Motor neuron (in vitro differentiated cells): ENCODE measurements at regions not wholly inside any gene's neighbourhood (a gene's known extent, or its start where the extent isn't known, plus 50 kb on each side); places are given as distances from the start of the nearest gene placed in this dataset.

Source experiments
- ATAC-seq, 8 experiments: fragments of 200-7000 bp; cut with Tn5 transposase; replicated peaks in 6 of 8; 2 replicates each; pipeline ENCODE4 v1.8.0; 2021; ENCODE audit warnings: mild to moderate bottlenecking in 8 of 8, moderate library complexity in 8 of 8
- H3K27ac ChIP-seq, 2 donors: fragments of 250-450 bp; sonication (Bioruptor Pico); 2 replicates each; pipeline ENCODE4 v1.9.0; 2021; ENCODE audit warnings: antibody characterized with exemption in 2 of 2, mild to moderate bottlenecking in 2 of 2, moderate library complexity in 1 of 2
- H3K4me1 ChIP-seq, 2 donors: fragments of 250-450 bp; sonication (Bioruptor Pico); replicated peaks in 1 of 2; 2 replicates each; pipeline ENCODE4 v1.6.1; 2021; ENCODE audit warnings: antibody characterized with exemption in 2 of 2, mild to moderate bottlenecking in 2 of 2, moderate library complexity in 1 of 2
- H3K4me3 ChIP-seq, 5 donors: fragments of 250-450 bp; sonication (Bioruptor Pico); 2 replicates each; pipeline ENCODE4 v1.9.0; 2021; ENCODE audit warnings: antibody characterized with exemption in 5 of 5, mild to moderate bottlenecking in 5 of 5, moderate library complexity in 4 of 5
- WGBS, 10 experiments: fragments of 450-650 bp; shearing (Covaris generic); methylation state at CpG; one replicate each; pipeline ENCODE4 v1.0.0; 2022; 5-methylcytosine and 5-hydroxymethylcytosine counted together
- in situ Hi-C, 9 experiments: fragments of 400-800 bp; cut with MboI; loops; one replicate each; pipeline ENCODE4 v1.15.0; 2021; ENCODE audit warnings: low sequenced_read_pairs in 9 of 9, low pct_unique_long_range_greater_than_20kb in 2 of 9; ENCODE audit not compliant: unreplicated experiment in 9 of 9

DNA sequence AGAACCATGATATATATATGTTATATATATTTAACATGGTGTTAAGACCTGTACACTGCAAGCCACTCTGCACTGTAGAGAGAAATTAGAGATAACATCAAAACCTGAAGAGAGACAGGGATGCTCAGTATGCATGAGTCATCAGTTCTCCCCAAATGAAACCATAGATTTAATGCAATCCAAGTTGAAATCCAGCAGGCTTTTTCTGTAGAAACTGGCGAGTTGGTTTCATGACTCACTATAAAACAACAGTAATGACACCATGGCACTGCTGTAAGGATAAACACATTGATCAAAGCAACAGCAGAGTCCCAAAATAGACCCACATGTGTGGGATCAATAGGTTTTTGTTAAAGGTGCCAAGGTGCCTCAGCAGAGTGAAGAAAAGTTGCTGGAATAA is 65.8 kb downstream of the RTP5 start:
- in situ Hi-C loops: no loop called here
- WGBS, 10 experiments: 0 to 100% (median 75%) methylated on average over 1 of the region's 1 CpG; no CpG with 5 or more reads in 2 of the 10 experiments
- Histone ChIP-seq H3K4me1 (peaks cover 3 to 13% of the 10 kb centered on the region in 2 donors), H3K4me3 (no peak overlapping the region), H3K27ac (no peak overlapping the region)
- ATAC-seq: peak in 1 of 8 experiments; percentile 19

DNA sequence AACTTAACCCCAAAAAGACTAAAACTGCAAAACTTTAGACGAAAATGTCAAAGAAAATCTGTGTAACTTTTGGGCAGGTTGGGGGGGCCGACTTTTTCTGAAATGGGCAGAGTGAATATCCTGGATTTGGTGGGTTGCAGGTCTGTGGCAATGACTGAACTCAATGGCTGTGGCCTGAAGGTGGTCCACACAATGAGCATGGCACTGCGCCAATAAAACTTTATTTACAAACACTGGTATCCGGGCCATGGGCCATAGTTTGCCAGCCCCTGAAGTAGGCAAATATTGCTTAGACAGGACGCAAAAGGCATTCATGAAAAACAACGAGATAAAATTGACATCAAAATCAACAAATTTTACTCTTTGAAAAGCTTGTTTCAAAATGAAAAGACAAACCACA is 66.2 kb downstream of the RTP5 start:
- peaks cover 3 to 13% of the 10 kb centered on the region in 2 donors for H3K4me1 ChIP-seq
- H3K4me3 ChIP-seq: no peak overlapping the region
- in situ Hi-C loops: no loop called here
- ATAC-seq: no peak
- H3K27ac ChIP-seq: no peak overlapping the region
- 32 to 98% (median 80%) methylated on average over 2 to 6 of the region's 6 CpGs for WGBS, 10 experiments

DNA sequence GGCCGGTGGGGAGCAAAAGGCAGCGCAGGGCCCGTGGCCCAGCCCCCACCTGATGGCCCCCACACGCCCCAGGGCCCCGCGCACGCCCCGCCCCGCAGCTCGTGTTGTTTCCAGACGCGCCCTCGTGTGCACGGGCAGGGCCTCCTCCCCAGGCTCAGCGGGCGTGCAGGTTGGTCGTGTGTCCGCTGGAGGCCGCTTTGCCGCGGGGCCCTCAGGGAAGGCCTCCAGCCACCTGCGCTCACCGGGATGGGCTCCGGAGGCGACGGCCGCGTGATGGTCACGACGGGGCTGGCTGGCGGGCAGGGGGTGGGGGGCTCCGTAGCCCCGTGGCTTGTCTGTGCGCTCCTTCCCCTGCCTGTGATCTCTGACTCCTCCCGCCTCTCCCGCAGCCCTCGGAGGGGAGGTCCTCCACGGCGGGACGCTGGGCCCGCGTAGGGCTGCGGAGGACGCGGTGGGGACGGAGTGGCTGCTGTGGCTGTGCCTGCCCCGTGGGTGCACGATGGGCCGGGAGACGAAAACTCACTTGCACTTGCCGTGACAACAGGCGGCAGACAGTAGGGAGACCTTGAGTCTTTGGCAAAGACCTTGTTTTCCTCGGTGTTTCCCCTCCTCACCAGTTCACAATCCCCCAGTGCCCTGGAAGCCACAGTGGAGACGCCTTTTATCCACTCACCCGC is 67.1 kb downstream of the RTP5 start:
- Histone ChIP-seq H3K4me1 (peaks cover 3 to 13% of the 10 kb centered on the region in 2 donors), H3K4me3 (no peak overlapping the region), H3K27ac (no peak overlapping the region)
- WGBS, 10 experiments: 65 to 100% (median 83%) methylated on average over 1 to 7 of the region's 55 CpGs; no CpG with 5 or more reads in 3 of the 10 experiments
- in situ Hi-C loops: no loop called here
- ATAC-seq: no peak

DNA sequence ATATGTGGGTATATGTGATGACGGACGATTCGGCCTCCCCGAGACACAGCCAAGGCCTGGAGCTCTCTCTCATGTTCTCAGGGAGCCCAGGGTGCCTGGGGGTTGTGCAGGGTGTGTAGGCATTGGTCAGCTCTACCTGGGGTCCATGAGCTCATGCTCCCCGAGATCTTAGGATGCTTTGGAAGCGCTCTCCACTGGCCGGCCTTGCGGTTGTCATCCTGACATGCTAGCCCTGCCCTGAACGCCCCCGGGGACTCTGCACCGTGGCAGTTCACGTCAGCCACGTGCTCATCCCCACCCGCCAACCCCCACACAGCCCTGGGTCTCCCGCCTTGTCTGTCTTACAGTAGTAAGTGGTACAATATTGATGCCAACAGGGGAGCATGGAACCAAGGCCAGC is 67.8 kb downstream of the RTP5 start:
- in situ Hi-C loops: no loop called here
- Histone ChIP-seq H3K4me1 (peaks cover 3 to 13% of the 10 kb centered on the region in 2 donors), H3K27ac (no peak overlapping the region), H3K4me3 (no peak overlapping the region)
- ATAC-seq: no peak
- WGBS, 10 experiments: 60 to 100% (median 83%) methylated on average over 1 to 8 of the region's 15 CpGs; no CpG with 5 or more reads in 6 of the 10 experiments

DNA sequence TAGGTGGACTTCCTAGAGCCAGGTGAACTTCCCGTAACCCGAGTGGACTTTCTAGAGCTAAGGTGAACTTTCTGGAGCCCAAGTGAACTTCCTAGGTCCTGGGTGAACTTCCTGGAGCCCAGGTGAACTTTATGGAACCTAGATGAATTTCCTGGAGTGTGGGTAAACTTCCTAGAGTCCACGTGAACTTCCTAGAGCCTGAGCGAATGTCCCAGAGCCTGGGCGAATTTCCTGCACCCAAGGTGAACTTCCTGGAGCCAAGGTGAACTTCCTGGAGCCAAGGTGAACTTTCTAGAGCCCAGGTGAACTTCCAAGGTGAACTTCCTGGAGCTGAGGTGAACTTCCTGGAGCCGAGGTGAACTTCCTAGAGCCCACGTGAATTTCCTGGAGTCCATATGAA is 70.0 kb downstream of the RTP5 start:
- WGBS, 10 experiments: 24 to 82% (median 60%) methylated on average over 1 to 7 of the region's 7 CpGs; no CpG with 5 or more reads in 2 of the 10 experiments
- no peaks in the 10 kb centered on the region for H3K4me1 ChIP-seq
- no peak overlapping the region for H3K27ac ChIP-seq
- ATAC-seq: no peak
- H3K4me3 ChIP-seq: no peak overlapping the region
- in situ Hi-C loops: no loop called here

DNA sequence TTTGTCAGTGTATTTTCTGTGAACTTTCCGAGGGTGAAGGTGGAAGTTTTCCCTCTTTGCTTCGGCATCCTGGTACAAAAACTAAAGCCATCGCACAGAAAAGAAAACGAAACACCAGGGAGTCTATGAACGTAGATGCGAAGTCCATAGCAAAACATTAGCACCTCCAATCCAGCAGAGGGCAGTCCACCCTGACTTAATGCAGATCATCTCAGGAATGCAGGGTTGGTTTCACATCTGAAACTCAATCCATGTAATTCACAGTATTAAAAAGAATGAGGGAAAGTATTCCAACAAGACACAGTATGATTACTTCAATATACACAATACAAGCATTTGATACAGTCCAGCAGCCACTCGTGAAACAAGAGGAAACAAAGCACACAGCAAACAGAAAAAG is 70.8 kb downstream of the RTP5 start:
- no peak overlapping the region for H3K4me3 ChIP-seq
- WGBS, 10 experiments: 72 to 100% (median 89%) methylated on average over 1 to 7 of the region's 7 CpGs
- H3K27ac ChIP-seq: no peak overlapping the region
- ATAC-seq: no peak
- in situ Hi-C loops: no loop called here
- no peaks in the 10 kb centered on the region for H3K4me1 ChIP-seq

DNA sequence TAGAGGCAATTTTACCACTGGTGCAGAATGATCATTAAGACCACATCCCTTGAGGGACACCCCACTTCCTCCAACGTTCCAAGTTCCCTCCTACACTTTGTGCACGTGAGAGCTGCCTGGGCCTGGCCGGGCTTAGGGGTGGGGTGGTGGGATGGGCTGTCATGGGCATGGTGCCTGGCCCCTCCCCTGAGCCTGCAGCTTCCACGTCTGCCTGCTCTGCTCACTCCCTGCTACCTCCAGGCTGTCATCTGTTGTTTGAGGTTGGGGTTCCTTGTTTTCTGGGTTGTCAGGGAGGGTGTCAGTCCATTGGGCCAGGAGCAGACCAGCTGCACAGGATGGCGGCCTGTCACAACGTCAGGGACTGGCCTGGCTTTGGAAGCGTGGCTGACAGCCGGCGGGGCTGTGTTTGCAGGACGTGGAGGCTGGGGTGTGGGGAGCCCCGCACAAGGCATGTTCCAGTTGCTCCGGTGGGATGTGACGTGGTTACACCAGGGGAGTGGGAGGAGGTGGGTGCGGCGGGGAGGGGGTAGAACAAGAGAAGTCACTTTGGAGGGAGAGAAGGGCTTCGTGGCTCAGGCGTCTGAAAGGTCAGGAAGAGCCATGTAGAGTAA is 72.3 kb downstream of the RTP5 start:
- ATAC-seq: peak; percentile 42 to 96 (median 78)
- no peak overlapping the region for H3K27ac ChIP-seq
- in situ Hi-C loops: no loop called here
- no peaks in the 10 kb centered on the region for H3K4me1 ChIP-seq
- 0 to 35% (median 20%) methylated on average over 1 to 2 of the region's 17 CpGs; no CpG with 5 or more reads in 6 of the 10 experiments for WGBS, 10 experiments
- no peak overlapping the region for H3K4me3 ChIP-seq

DNA sequence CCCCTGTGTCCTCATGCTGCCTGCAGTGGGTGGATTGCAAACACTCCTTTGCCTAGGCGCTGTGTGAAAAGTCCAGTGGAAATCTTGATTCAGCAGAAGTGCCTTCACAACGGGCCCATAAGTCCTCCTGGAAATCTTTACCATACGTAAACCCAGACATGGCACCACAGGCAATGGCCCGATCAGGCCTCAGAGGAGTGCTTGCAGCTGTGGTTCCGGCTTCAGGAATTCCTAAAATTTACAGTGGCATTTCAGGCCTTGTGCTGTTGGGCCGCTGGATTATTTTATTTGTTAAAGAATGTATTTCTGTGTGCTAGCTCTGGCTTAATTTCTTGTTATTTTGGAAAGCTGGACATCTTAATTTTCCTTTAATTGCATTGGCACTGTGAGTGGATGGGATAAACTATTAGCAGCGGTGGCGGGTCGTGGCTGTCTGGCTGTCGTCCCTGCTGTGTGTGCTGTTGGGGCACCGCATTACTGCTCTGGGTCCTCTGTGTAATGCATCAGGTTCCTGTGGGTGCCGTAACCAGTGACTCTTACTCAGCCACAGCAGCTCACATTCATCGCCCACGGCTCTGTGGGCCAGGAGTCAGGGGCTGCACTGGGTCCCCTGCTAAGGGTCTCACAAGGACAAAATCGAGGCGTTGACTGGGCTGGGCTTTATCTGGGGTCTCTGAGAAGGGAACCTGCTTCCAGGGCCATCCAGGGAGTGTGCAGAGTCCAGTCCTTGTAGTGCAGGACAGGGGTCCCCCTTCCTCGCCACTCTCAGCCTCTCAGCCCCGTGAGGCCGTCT is 73.1 kb downstream of the RTP5 start:
- no peaks in the 10 kb centered on the region for H3K4me1 ChIP-seq
- H3K4me3 ChIP-seq: no peak overlapping the region
- H3K27ac ChIP-seq: no peak overlapping the region
- WGBS, 10 experiments: 33 to 100% (median 100%) methylated on average over 1 to 8 of the region's 19 CpGs; no CpG with 5 or more reads in 3 of the 10 experiments
- in situ Hi-C loops: no loop called here
- no peak for ATAC-seq

DNA sequence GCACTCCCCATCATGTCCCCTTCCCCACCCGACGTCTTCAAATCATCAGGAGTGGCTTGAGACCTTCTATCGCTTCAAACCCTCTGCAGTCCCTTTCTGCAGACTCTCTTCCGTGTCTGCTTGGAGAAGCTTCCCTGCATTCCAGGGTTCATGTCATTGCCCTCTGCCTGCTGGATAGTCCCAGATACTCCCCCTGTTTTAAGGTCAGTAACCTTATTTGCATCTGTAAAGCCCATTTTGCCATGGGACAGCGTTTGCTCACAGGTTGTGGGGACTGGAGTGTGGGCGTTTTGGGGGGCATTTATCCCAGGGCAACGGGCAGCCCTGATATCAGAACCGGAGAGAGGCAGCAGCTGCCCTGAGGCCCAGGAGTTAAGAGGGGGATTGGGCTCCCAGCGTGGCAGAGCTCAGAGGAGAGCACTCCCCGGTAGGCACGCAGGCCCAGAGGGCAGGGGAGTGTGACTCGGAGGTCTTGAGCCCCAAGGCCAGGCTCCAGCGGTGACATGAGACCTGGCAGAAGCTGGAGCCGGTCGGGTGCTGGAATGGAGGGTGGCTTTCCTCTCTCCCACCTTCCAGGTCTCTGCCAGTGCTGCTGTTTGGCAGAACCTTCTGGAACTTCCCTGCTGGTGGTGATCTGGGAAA is 73.8 kb downstream of the RTP5 start:
- WGBS, 10 experiments: 0 to 100% (median 57%) methylated on average over 1 to 9 of the region's 15 CpGs; no CpG with 5 or more reads in 6 of the 10 experiments
- no peaks in the 10 kb centered on the region for H3K4me1 ChIP-seq
- H3K27ac ChIP-seq: no peak overlapping the region
- H3K4me3 ChIP-seq: no peak overlapping the region
- no peak for ATAC-seq
- in situ Hi-C loops: no loop called here

DNA sequence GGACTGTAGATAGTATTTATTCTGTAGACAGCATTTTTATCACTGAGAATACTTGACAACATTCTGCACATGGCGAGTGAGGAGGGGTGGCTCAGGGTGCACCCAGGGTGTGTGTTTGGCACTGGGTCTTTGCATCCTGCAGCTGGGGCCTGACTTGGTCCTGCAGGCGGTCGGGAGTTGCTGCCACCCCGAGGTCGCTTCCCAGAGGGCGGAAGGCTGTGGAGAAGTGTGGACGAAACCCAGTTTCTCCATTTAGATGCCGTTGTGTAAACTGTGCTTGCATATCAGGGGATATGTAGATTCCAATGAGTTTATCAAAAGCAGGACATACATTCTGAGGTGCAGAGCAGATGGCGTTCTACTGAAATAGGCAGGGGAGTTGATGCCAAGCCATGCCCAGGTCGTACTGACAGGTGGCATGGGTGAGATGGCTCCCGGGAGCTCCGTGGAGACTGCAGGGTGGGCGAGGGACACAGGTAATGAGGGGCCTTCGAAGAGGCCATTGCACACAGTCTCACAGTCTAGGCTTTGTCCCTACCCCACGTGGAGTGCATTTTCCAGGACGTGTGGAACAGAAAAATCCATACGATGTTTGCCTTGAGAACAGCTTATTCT is 74.5 kb downstream of the RTP5 start:
- ATAC-seq: no peak
- 69 to 100% (median 81%) methylated on average over 1 to 7 of the region's 17 CpGs; no CpG with 5 or more reads in 4 of the 10 experiments for WGBS, 10 experiments
- Histone ChIP-seq H3K4me3 (no peak overlapping the region), H3K27ac (no peak overlapping the region), H3K4me1 (no peaks in the 10 kb centered on the region)
- in situ Hi-C loops: no loop called here

DNA sequence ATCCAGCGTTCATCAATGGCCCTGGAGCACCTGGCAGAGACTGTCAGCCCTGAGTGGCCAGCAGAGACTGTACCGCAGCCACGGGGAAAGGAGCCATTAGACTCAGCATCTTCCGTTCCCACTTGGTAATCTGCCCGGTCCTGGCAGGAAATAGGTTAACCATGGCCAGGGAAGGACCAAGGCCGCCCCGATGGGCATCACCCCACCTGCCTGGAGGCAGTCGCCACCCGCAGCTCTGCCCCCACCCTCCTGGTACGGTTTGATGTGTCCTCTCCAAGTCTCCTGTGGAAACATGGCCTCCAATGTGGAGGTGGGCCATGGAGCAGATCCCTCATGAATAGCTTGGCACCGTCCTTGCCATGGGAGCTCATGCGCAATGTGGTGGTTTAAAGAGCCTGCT is 75.3 kb downstream of the RTP5 start:
- Histone ChIP-seq H3K4me3 (no peak overlapping the region), H3K4me1 (no peaks in the 10 kb centered on the region), H3K27ac (no peak overlapping the region)
- in situ Hi-C loops: no loop called here
- ATAC-seq: no peak
- WGBS, 10 experiments: 0 to 100% (median 85%) methylated on average over 1 to 10 of the region's 12 CpGs; no CpG with 5 or more reads in 3 of the 10 experiments

DNA sequence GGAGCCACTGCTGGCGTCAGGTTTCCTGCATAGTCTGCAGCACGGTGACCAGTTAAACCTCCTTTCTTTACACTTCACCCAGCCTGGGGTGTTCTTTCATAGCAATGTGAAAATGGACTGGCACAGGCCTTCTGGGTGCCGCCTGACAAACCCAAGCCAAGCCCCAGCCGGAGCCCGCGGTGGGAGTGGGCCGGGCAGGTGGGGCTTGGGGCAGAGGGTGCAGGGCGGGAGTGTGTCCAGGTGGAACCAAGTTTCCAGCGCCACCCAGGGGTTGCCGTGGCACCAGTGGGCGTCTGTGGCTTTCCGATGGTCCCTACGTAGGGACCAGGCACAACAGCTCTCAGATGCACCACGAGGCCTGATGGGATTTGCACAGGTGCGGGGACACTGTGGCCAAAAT is 75.8 kb downstream of the RTP5 start:
- Histone ChIP-seq H3K4me1 (no peaks in the 10 kb centered on the region), H3K27ac (no peak overlapping the region), H3K4me3 (no peak overlapping the region)
- ATAC-seq: no peak
- in situ Hi-C loops: no loop called here
- WGBS, 10 experiments: 45 to 100% (median 97%) methylated on average over 1 to 4 of the region's 15 CpGs; no CpG with 5 or more reads in 7 of the 10 experiments
